ENCODE measurements at regions not wholly inside any gene's neighbourhood (a gene's known extent, or its start where the extent isn't known, plus 50 kb on each side); places are given as distances from the start of the nearest gene placed in this dataset.

DNA sequence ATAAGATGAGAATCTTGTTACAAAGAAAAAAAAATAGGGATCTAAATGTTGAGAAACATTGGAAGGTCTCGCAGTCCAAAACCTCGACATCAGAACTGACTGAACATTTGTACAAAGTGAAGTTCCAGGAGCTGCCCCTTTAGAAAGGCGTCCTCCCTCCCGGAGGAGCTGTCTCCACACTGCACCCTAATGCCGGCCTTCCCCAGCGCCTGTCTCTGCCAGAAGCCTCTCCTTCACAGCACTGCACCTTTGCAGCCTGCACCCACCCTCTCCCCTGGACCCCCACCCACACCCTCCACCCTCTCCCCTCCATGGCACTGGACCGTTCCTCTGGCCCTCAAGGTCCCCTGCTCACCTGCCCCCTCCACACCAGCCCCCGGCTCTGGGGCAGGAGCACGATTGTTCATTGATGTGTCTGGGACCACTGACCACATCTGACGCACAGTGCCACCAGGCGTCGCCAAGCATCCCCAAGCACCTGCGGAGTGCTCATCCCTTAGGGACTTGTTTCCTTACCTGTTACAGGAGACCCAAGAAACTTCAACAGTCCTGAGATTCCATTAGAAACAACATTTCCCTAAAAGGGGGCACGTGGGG lies 90.3 kb upstream of the SNTG2 start:
- TF ChIP-seq, protein P1, sequence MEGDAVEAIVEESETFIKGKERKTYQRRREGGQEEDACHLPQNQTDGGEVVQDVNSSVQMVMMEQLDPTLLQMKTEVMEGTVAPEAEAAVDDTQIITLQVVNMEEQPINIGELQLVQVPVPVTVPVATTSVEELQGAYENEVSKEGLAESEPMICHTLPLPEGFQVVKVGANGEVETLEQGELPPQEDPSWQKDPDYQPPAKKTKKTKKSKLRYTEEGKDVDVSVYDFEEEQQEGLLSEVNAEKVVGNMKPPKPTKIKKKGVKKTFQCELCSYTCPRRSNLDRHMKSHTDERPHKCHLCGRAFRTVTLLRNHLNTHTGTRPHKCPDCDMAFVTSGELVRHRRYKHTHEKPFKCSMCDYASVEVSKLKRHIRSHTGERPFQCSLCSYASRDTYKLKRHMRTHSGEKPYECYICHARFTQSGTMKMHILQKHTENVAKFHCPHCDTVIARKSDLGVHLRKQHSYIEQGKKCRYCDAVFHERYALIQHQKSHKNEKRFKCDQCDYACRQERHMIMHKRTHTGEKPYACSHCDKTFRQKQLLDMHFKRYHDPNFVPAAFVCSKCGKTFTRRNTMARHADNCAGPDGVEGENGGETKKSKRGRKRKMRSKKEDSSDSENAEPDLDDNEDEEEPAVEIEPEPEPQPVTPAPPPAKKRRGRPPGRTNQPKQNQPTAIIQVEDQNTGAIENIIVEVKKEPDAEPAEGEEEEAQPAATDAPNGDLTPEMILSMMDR (IDR thresholded peaks at IDR 0.05; ENCODE audit: low read length): no peak
- no peak for TF ChIP-seq EZH2 (optimal IDR thresholded peaks at IDR 0.05; ENCODE audit: low read depth, low read length)

Measured in MM.1S (cell line).